SIG-M5 treated with dmso at 0.1 percent for 504 hours (cell line): ENCODE measurements at regions not wholly inside any gene's neighbourhood (a gene's known extent, or its start where the extent isn't known, plus 50 kb on each side); places are given as distances from the start of the nearest gene placed in this dataset.
"Not testable (repeated sequence)": the region's sequence is repeated elsewhere in the genome, so short reads cannot be mapped to it uniquely, and the experiment has no call there.

Source experiments
- DNase-seq: peaks from one replicate; lab custom pipeline; 2025; ENCODE audit not compliant: unreplicated experiment; lab: John Stamatoyannopoulos, UW

DNA sequence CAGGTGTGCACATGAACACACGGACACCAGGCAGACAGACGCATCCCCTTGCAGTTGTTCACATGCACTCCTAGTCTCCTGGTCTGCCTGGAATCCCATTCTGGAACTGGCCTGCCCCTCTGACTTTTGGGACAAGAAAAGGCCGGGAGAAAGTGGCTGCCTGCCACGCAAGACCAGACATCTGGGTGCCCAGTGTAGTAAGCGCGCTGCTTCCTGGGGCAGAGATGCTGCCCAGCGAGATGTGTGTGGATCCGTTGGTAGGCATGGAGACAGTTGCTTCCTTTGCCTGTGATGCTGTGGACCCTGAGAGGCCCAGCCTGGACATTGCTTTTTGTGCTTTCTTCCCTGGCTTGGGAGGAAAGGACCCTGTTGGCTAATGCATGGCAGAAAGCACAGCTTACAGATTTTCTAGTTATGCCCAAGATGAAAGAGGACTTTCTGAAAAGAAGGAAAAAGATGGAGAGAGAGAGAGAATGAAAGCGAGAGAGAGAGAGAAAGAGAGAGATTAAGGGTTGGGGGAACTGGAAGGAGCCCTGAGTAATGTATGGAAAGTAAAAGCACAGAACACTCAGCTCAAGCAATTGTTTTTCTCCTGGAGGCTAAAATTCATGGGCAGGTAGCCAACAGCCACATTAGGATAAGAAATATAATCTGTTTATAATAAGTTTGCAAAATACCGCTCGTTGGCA is 235.3 kb downstream of the BCL2L11 start:
- not testable (repeated sequence) for DNase-seq

DNA sequence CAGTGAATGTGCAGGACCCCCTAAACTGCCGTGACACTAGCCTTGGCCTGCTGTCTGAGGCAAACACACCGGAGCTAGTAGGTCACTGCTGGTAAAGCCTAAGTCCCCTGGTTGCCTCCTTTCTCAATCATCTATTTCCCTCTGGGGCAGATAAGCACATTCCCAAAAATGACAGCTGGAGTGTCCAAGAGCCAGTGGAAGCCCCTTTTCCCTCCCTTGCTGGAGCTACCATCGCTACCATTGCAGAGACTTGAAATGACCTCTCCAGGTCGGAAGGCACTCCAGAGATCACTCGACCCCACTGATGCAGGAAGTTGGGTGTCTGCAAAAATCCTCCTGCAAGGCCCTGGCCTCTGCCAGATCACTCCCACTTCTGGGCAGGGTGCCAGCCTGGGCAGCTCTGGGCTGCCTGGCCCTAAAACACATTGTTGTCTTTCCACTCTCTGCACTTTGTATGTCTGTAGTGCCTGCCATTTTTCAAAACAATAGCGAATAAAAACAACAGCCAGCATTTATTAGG is 235.9 kb downstream of the BCL2L11 start:
- DNase-seq = not testable (repeated sequence)

DNA sequence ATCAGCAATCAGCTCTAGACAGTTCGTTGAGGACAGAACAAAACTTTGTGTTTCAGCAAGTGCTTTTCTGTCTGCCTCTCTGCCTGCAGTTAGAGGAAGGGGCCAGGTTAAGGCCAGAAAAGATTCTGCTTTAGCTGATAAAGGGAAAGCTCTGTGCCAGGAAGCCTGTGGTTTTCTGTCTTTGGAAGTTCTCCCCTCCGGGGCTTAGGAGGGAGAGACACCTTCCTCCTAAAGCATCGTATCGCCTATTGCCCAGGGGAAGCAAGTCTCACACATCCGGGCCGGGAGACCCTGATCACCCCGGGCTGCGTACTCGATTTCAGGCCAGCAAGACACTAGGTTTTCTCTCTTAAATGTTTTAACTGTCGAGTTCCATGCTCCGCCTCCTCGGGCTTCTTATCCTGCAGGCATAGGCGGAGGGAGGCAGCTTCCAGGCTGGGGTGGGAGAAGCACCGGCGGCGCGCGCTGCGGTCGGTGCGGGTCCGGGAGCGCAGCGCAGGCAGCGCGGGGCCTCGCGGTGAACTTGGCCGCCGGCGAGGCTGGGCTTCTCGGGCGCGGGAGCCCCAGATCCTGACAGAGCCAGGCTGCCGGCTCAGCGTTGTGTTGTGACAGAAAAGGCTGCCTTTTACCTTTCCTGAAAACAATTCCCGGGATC is 245.4 kb downstream of the BCL2L11 start:
- not testable (repeated sequence) for DNase-seq

- DNase-seq = not testable (repeated sequence)
These were observed 245.9 kb downstream of the BCL2L11 start for GRCh38 chr2:111366641-111367029.

- DNase-seq = not testable (repeated sequence)
These were observed 246.4 kb downstream of the BCL2L11 start for GRCh38 chr2:111367080-111367479.

- not testable (repeated sequence) for DNase-seq
These were observed 247.2 kb downstream of the BCL2L11 start for GRCh38 chr2:111367871-111368270.

DNA sequence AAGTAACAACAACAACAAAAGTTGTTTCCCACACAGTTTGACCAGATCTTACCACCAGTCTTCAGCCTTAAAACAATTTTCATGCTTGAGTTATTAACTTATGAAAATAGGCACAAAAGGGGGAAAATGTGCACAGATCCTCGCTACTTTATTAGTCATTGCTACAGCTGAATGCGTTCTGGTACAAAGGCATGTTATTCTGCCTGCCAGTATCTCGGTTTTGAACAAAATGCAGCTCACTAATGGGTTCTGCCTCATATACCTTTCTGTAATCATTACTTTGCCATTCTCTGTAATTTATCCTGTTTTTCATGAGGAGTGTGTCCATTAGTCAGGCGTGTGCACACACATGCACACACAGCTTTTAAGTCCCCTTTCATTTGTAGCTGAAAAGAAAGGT is 247.6 kb downstream of the BCL2L11 start:
- DNase-seq = not testable (repeated sequence)

DNA sequence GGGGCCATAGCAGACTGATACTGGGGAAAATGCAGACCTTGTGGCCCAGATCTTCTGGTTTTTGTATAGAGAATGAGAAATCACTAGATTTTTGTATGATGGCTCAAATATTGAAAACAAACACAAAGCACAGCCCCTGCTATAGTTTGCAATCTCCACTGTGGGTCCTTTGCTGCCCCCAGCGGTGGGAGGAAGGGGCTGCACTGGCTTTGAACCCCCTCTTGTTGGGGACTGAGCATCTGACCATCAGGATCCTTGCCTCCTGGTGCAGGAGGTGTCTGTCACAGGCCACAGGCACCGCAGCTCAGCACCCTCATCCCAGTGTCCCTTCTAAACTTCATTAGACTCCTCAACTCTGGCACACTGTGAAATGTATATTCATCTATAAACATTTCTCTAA is 252.3 kb downstream of the BCL2L11 start:
- DNase-seq = not testable (repeated sequence)

DNA sequence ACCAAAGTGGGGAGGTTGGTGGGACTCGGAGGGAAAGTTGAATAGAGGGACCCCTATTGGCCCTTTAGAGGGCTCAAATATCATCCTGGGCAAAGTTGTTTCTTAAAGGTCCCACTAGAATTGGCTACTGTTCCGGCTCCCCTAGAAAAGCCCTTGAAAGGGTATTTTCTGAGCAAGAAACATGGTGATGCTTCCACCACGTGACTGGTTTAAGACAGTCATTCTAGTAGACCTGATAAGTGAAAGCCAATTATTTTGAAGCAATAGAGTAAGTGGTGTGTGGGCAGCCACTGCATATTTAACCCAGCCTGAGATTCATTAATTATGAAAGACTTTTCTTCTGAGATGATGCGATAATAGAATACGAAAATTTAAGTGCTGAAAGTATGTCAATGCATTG is 253.3 kb downstream of the BCL2L11 start:
- DNase-seq = not testable (repeated sequence)

GRCh38 chr2:111374734-111375133 is 254.0 kb downstream of the BCL2L11 start:
- not testable (repeated sequence) for DNase-seq

GRCh38 chr2:111375320-111375883 is 254.7 kb downstream of the BCL2L11 start:
- not testable (repeated sequence) for DNase-seq

- not testable (repeated sequence) for DNase-seq
These were observed 255.7 kb downstream of the BCL2L11 start for GRCh38 chr2:111376272-111376970.

- not testable (repeated sequence) for DNase-seq
These were observed 256.2 kb downstream of the BCL2L11 start for GRCh38 chr2:111376971-111377352.

- DNase-seq = not testable (repeated sequence)
These were observed 256.8 kb downstream of the BCL2L11 start for GRCh38 chr2:111377386-111377959.

DNA sequence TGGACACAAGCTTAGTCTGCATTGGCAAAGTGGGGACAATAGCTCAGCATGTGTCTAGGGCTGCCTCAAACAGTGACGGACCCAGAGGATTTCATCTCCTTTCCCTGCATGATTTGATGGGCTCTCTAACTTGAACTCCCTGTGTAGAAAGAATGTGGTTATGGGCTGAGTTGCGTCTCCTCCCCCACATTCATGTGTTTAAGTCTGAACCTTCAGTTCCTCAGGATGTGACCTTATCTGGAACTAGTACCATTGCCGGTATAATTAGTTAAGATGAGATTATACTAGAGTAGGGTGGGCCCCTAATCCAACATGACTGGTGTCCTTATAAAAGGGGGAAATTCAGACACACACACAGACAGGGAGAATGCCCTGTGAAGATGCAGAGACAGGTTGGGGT is 257.6 kb downstream of the BCL2L11 start:
- DNase-seq = not testable (repeated sequence)

GRCh38 chr2:111380733-111381439 is 260.2 kb downstream of the BCL2L11 start:
- not testable (repeated sequence) for DNase-seq

GRCh38 chr2:111381530-111382306 is 261.0 kb downstream of the BCL2L11 start:
- not testable (repeated sequence) for DNase-seq

GRCh38 chr2:111382507-111382906 is 261.8 kb downstream of the BCL2L11 start:
- not testable (repeated sequence) for DNase-seq

- DNase-seq = not testable (repeated sequence)
These were observed 262.6 kb downstream of the BCL2L11 start for GRCh38 chr2:111383311-111383710.
